HCT116 (cell line): ENCODE measurements at regions not wholly inside any gene's neighbourhood (a gene's known extent, or its start where the extent isn't known, plus 50 kb on each side); places are given as distances from the start of the nearest gene placed in this dataset.

Experiments used
- ATAC-seq: fragments of 200-7000 bp; cut with Tn5 transposase; 2 replicates; pipeline ENCODE4 v1.9.1; 2020; ENCODE audit warnings: mild to moderate bottlenecking, moderate library complexity
- BruUV-seq: library from RNA; stranded (reverse); fragments of 400-500 nt; replicated peaks from 2 replicates; lab custom pipeline; 2021; lab: Mats Ljungman, UMichigan
- CTCF ChIA-PET: fragments of 300-600 bp; sonication (Branson Sonifier 250); formaldehyde crosslinking; loops from one replicate; lab custom pipeline; 2021; ENCODE audit warnings: antibody characterized with exemption; lab: Charles Lee
- POLR2A ChIA-PET: fragments of 300-600, 350-600 bp; sonication (Branson Sonifier 250); formaldehyde crosslinking; loops from one replicate; lab custom pipeline; 2021; ENCODE audit warnings: antibody characterized with exemption; lab: Charles Lee
- RAD21 ChIA-PET, 2 experiments: fragments of 300-600 bp; sonication (Branson Sonifier 250); formaldehyde crosslinking; loops; one replicate each; lab custom pipeline; 2023; ENCODE audit warnings: low total read pairs in 2 of 2; ENCODE audit not compliant: uncharacterized antibody in 2 of 2, unreplicated experiment in 2 of 2, low non-redundant PET in 1 of 2; lab: Charles Lee
- DNase-seq: peaks from one replicate; pipeline ENCODE4 v3.0.0-alpha.2; 2010; ENCODE audit warnings: low read depth, low spot score
- H2AFZ ChIP-seq: fragments of 200-600 bp; shearing (Covaris generic), sonication (generic); 2 replicates; pipeline ENCODE4 v1.6.1; 2017; ENCODE audit warnings: low read depth, mixed run types, mixed read lengths, antibody characterized with exemption, low read length; ENCODE audit not compliant: poor library complexity, severe bottlenecking
- H3K27ac ChIP-seq: 2 replicates; pipeline ENCODE4 v1.5.1; 2012; ENCODE audit warnings: low read depth, low read length
- H3K27me3 ChIP-seq: fragments of 200-600 bp; sonication (generic); 2 replicates; pipeline ENCODE4 v1.6.1; 2016; ENCODE audit warnings: mixed run types, low read length, mixed read lengths; ENCODE audit not compliant: insufficient read depth
- H3K36me3 ChIP-seq, 2 experiments: fragments of 200-500 bp in 1 of 2; fragments of 200-600 bp in 1 of 2; sonication (Bioruptor generic) in 1 of 2; sonication (generic) in 1 of 2; 2 replicates each; pipeline versions ENCODE4 v1.5.1 to v1.6.1; 2014 to 2016; ENCODE audit warnings: low read length in 2 of 2, inconsistent platforms in 1 of 2, mixed read lengths in 1 of 2, mixed run types in 1 of 2; ENCODE audit not compliant: insufficient read depth in 2 of 2, control insufficient read depth in 1 of 2
- H3K4me1 ChIP-seq, 2 experiments: fragments of 200-600 bp in 1 of 2; sonication (generic) in 1 of 2; 2 replicates each; pipeline versions ENCODE4 v1.5.1 to v1.6.1; 2012 to 2017; ENCODE audit warnings: low read length in 2 of 2, inconsistent platforms in 1 of 2, mild to moderate bottlenecking in 1 of 2, mixed read lengths in 1 of 2, mixed run types in 1 of 2, moderate library complexity in 1 of 2; ENCODE audit not compliant: insufficient read depth in 2 of 2, control insufficient read depth in 1 of 2
- H3K4me2 ChIP-seq: fragments of 200-600 bp; sonication (generic); 2 replicates; pipeline ENCODE4 v1.6.1; 2017; ENCODE audit warnings: mixed run types, low read length, mixed read lengths
- H3K4me3 ChIP-seq, 2 experiments: fragments of 200-600 bp in 1 of 2; sonication (generic) in 1 of 2; replicated peaks in 1 of 2; 2 replicates each; pipeline ENCODE4 v1.5.1; 2011 to 2016; ENCODE audit warnings: low read length in 2 of 2, control low read depth in 1 of 2, low read depth in 1 of 2, mild to moderate bottlenecking in 1 of 2, mixed read lengths in 1 of 2, mixed run types in 1 of 2
- H3K79me2 ChIP-seq: fragments of 200-600 bp; sonication (generic); 2 replicates; pipeline ENCODE4 v1.6.1; 2017; ENCODE audit warnings: mild to moderate bottlenecking, mixed run types, low read length, moderate library complexity, mixed read lengths; ENCODE audit not compliant: insufficient read depth
- H3K9ac ChIP-seq: fragments of 200-600 bp; sonication (generic); 2 replicates; pipeline ENCODE4 v1.6.1; 2016; ENCODE audit warnings: low read length, mixed read lengths
- H3K9me2 ChIP-seq: fragments of 200-600 bp; sonication (generic), shearing (Covaris generic); 2 replicates; pipeline ENCODE4 v1.6.1; 2017; ENCODE audit warnings: mixed run types, mild to moderate bottlenecking, moderate library complexity; ENCODE audit not compliant: insufficient read depth
- H3K9me3 ChIP-seq, 2 experiments: fragments of 200-500 bp in 1 of 2; fragments of 200-600 bp in 1 of 2; sonication (Bioruptor generic) in 1 of 2; sonication (generic) in 1 of 2; 2 replicates each; pipeline ENCODE4 v1.6.1; 2014 to 2017; ENCODE audit warnings: low read length in 2 of 2, mixed read lengths in 2 of 2, inconsistent platforms in 1 of 2, low read depth in 1 of 2, mild to moderate bottlenecking in 1 of 2, mixed run types in 1 of 2, moderate library complexity in 1 of 2; ENCODE audit not compliant: control insufficient read depth in 1 of 2, insufficient read depth in 1 of 2
- H4K20me1 ChIP-seq: fragments of 200-600 bp; sonication (generic), shearing (Covaris generic); 2 replicates; pipeline ENCODE4 v1.6.1; 2017; ENCODE audit warnings: mixed run types, mild to moderate bottlenecking, moderate library complexity; ENCODE audit not compliant: insufficient read depth
- EGR1 ChIP-seq: IDR thresholded peaks from 2 replicates; pipeline ENCODE4 v1.6.1; 2012; ENCODE audit warnings: low read depth
- EZH2 ChIP-seq: fragments of 200-600 bp; sonication (generic); IDR thresholded peaks from 2 replicates; pipeline ENCODE4 v1.6.1; 2017; ENCODE audit warnings: antibody characterized with exemption, mixed run types
- FOSL1 ChIP-seq: IDR thresholded peaks from 2 replicates; pipeline ENCODE4 v1.6.1; 2012; ENCODE audit warnings: low read depth
- POLR2AphosphoS5 ChIP-seq: IDR thresholded peaks from 2 replicates; pipeline ENCODE4 v1.6.1; 2011; ENCODE audit warnings: mild to moderate bottlenecking, low read depth, low read length, moderate library complexity
- RAD21 ChIP-seq: IDR thresholded peaks from 2 replicates; pipeline ENCODE4 v1.6.1; 2012; ENCODE audit warnings: low read depth, mild to moderate bottlenecking
- SP1 ChIP-seq: IDR thresholded peaks from 2 replicates; pipeline ENCODE4 v1.6.1; 2012; ENCODE audit warnings: low read depth
- SRF ChIP-seq: IDR thresholded peaks from 2 replicates; pipeline ENCODE4 v1.6.1; 2012; ENCODE audit warnings: low read depth
- YY1 ChIP-seq: IDR thresholded peaks from 2 replicates; pipeline ENCODE4 v1.6.1; 2011; ENCODE audit warnings: low read length, low read depth, moderate library complexity, mild to moderate bottlenecking; ENCODE audit not compliant: insufficient replicate concordance; ENCODE audit errors: extremely low read depth
- ZNF274 ChIP-seq: fragments of 200-500 bp; sonication (Bioruptor generic); IDR thresholded peaks from 2 replicates; pipeline ENCODE4 v1.6.1; 2014; ENCODE audit warnings: mild to moderate bottlenecking, low read depth, low read length, inconsistent platforms
- intact Hi-C: fragments of 100-400 bp; cut with micrococcal nuclease; formaldehyde crosslinking; loops from 2 replicates; pipeline ENCODE4 v1.10.0; 2022
- TF ChIP-seq, protein P1 (sequence below), 3 experiments: fragments of 200-600 bp in 1 of 3; sonication (generic) in 1 of 3; IDR thresholded peaks in 2 of 3; conservative IDR thresholded peaks in 1 of 3; 2 replicates each; pipeline ENCODE4 v1.5.1; 2012 to 2017; ENCODE audit warnings: low read depth in 2 of 3, low read length in 2 of 3, antibody characterized with exemption in 1 of 3, borderline replicate concordance in 1 of 3, control low read depth in 1 of 3, mild to moderate bottlenecking in 1 of 3, mixed read lengths in 1 of 3, mixed run types in 1 of 3, moderate library complexity in 1 of 3; ENCODE audit not compliant: insufficient read depth in 1 of 3

GRCh38 chr4:81786063-81786763, 314.5 kb upstream of the RASGEF1B start:
- H3K79me2 ChIP-seq, result no peaks in the 10 kb centered on the region
- ChIA-PET RAD21 (no interaction called here), POLR2A (no interaction called here), CTCF (no interaction called here)
- no peaks in the 10 kb centered on the region for H3K9me3 ChIP-seq
- H4K20me1 ChIP-seq, result no peaks in the 10 kb centered on the region
- BruUV-seq, result no TSS peak
- ATAC-seq, result no peak
- H3K4me2 ChIP-seq, result no peak overlapping the region
- no peak overlapping the region for H2AFZ ChIP-seq
- no peak for DNase-seq
- H3K9ac ChIP-seq, result no peak overlapping the region
- no peak overlapping the region for H3K27ac ChIP-seq
- H3K4me3 ChIP-seq, result no peak overlapping the region
- no peak for TF ChIP-seq RAD21
- no peak for TF ChIP-seq POLR2AphosphoS5
- TF ChIP-seq, protein P1, sequence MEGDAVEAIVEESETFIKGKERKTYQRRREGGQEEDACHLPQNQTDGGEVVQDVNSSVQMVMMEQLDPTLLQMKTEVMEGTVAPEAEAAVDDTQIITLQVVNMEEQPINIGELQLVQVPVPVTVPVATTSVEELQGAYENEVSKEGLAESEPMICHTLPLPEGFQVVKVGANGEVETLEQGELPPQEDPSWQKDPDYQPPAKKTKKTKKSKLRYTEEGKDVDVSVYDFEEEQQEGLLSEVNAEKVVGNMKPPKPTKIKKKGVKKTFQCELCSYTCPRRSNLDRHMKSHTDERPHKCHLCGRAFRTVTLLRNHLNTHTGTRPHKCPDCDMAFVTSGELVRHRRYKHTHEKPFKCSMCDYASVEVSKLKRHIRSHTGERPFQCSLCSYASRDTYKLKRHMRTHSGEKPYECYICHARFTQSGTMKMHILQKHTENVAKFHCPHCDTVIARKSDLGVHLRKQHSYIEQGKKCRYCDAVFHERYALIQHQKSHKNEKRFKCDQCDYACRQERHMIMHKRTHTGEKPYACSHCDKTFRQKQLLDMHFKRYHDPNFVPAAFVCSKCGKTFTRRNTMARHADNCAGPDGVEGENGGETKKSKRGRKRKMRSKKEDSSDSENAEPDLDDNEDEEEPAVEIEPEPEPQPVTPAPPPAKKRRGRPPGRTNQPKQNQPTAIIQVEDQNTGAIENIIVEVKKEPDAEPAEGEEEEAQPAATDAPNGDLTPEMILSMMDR (IDR thresholded peaks at IDR 0.05 in 2 of 3, conservative IDR thresholded peaks at IDR 0.05 in 1 of 3; ENCODE audit: borderline replicate concordance in 1 of 3, insufficient read depth in 1 of 3, low read depth in 2 of 3, low read length in 2 of 3), result no peak
- no peak for TF ChIP-seq EZH2
- TF ChIP-seq YY1, result no peak
- TF ChIP-seq ZNF274, result no peak
- no peak for TF ChIP-seq SP1
- no peak for TF ChIP-seq SRF
- no peak for TF ChIP-seq FOSL1
- no peak for TF ChIP-seq EGR1
- no peaks in the 10 kb centered on the region for H3K36me3 ChIP-seq
- no peaks in the 10 kb centered on the region for H3K9me2 ChIP-seq
- intact Hi-C loops, result no loop called here
- H3K27me3 ChIP-seq, result 0 out of 2 replicates have a peak, but pooled peaks cover 4% of the 10 kb centered on the region
- no peaks in the 10 kb centered on the region for H3K4me1 ChIP-seq
